WTC11 (cell line): ENCODE measurements at regions not wholly inside any gene's neighbourhood (a gene's known extent, or its start where the extent isn't known, plus 50 kb on each side); places are given as distances from the start of the nearest gene placed in this dataset.

Experiments used
- TF ChIP-seq, protein P1 (sequence below): sonication (generic); formaldehyde crosslinking; IDR thresholded peaks from 2 replicates; pipeline ENCODE4 v1.8.1; 2022; ENCODE audit warnings: low read depth, missing genetic modification reagents, borderline replicate concordance
- TF ChIP-seq, protein P2 (sequence below): fragments of 200-600 bp; IDR thresholded peaks from 2 replicates; pipeline ENCODE4 v1.8.0; 2022; ENCODE audit warnings: antibody characterized with exemption

DNA sequence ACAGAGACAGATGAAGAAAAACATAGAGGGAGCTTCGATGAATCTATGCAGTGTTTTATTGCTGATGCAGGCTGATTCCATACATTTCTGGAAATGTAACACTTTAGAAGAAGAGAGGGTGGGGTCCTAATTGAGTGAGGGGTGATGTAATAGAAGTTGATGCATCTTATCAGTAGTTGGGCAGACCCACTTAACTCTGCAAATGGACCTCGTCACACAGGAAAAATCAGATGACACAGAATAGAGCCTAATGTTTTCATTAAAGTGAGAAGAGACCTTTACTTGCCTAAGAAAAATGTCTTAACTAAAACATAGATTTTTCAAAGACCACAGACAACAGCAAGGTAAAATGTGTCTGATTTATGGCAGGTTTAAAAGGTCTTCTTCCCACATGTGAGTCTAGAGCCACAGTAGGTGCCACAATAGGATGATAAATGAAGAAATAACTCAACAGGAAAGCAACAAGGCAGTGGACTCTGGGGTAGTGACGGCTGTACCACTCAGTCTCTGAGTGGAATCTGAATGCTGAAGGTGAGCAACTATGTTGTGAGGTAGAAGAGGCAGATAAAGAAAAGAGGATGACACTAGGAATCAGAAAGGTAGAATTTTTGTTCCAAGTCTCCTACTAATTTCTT is 414.7 kb upstream of the PIK3C3 start:
- TF ChIP-seq, protein P1, sequence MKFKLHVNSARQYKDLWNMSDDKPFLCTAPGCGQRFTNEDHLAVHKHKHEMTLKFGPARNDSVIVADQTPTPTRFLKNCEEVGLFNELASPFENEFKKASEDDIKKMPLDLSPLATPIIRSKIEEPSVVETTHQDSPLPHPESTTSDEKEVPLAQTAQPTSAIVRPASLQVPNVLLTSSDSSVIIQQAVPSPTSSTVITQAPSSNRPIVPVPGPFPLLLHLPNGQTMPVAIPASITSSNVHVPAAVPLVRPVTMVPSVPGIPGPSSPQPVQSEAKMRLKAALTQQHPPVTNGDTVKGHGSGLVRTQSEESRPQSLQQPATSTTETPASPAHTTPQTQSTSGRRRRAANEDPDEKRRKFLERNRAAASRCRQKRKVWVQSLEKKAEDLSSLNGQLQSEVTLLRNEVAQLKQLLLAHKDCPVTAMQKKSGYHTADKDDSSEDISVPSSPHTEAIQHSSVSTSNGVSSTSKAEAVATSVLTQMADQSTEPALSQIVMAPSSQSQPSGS (CRISPR knock-in tag): no peak
- TF ChIP-seq, protein P2, sequence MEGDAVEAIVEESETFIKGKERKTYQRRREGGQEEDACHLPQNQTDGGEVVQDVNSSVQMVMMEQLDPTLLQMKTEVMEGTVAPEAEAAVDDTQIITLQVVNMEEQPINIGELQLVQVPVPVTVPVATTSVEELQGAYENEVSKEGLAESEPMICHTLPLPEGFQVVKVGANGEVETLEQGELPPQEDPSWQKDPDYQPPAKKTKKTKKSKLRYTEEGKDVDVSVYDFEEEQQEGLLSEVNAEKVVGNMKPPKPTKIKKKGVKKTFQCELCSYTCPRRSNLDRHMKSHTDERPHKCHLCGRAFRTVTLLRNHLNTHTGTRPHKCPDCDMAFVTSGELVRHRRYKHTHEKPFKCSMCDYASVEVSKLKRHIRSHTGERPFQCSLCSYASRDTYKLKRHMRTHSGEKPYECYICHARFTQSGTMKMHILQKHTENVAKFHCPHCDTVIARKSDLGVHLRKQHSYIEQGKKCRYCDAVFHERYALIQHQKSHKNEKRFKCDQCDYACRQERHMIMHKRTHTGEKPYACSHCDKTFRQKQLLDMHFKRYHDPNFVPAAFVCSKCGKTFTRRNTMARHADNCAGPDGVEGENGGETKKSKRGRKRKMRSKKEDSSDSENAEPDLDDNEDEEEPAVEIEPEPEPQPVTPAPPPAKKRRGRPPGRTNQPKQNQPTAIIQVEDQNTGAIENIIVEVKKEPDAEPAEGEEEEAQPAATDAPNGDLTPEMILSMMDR: no peak
